Activated CD8-positive, alpha-beta memory T cell treated with anti-CD3 and anti-CD28 coated beads, Interleukin-2, amount 50 U/mL, for 1 hour (primary cell): ENCODE measurements at regions not wholly inside any gene's neighbourhood (a gene's known extent, or its start where the extent isn't known, plus 50 kb on each side); places are given as distances from the start of the nearest gene placed in this dataset.

Experiments
- DNase-seq: peaks from one replicate; pipeline ENCODE4 v3.0.0-alpha.2; 2020; ENCODE audit errors: extremely low read depth

- DNase-seq: no peak
These were observed 157.8 kb downstream of the CYRIA start for GRCh38 chr2:16507655-16508489.

DNA sequence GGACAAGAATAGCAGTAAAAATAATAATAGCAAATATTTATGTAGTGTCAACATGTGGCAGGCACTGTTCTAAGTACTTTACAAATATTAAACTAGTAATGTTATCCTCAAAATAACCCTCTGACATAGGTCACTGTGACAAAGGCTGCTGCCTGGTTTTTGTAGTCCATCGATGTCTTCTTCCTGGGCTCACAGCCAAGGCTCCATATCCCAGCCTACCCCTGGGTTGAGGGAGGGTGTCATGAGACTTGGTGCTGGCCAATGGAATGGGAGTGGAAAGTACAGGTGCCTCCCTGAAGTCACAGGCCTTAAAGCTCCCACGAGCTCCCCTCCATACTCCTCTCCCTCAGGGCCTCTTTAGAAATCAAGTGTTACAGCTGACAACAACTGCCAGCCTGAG is 159.3 kb downstream of the CYRIA start:
- no peak for DNase-seq

- DNase-seq: no peak
These were observed 168.9 kb downstream of the CYRIA start for GRCh38 chr2:16496426-16497388.

DNA sequence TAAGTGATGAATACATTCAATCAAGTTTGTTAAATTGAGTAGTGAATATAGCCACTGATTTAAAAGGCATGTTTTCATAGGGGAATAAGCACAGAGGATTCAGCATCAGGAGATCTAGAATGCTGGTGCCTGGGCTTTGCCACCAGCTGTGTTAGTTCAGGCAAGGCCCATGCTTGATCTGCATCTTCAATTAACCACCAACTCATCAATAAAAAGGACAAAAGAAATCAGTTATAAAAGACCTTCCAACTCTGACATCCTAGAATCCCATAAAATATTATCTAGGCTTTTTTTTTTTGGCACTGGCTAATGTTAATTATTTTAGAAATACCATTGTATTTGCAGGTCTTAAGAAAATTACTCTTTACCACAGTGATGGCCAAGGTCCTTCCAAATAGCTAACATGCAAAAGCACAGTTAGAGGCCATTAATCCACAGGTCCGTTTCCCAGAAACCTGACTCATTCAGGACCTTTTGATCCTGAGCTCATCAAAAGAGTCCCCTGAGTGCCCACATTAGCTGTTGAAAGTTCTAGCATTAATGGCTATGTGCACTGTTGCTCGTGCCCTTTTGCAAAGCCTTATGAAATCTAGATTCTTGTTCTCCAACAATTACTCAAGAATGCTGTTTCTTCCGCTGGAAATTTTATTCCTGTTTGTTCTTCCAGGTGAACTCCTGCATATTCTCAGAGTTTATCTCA is 170.0 kb downstream of the CYRIA start:
- no peak for DNase-seq

DNA sequence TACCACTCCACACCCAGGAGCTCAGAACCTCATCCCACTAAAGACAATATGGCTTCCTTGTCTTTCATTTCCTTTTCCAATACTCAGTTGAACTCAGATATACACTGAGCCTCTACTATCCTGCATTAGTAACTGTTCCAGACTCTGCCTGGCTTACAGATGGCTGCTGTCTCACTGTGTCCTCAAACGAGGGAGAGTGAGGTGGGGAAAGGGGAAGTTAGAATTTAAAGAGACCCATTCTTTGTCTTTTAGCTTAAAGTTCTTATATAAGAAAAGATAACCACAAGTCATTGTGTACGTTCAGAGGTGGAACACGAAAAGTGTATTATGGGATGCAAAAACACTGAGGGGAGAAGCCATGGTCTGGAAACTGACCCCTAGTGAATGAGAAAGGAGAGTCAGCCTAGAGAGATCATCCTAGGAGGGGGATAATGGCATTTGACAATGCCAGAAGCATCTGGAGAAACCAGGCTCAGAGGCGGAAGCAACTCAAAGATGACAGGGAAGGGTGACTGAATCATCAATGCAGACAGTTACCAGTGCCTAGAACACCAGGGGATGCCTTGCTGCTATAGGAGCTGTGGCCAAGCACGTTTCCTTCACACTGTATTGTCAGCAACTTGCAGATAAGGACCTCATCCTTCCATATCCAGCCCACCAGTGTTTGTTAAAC is 170.7 kb downstream of the CYRIA start:
- no peak for DNase-seq

- DNase-seq: no peak
These were observed 171.8 kb downstream of the CYRIA start for GRCh38 chr2:16493788-16494187.

- no peak for DNase-seq
These were observed 177.9 kb downstream of the CYRIA start for GRCh38 chr2:16487686-16488085.

- DNase-seq: no peak
These were observed 180.4 kb downstream of the CYRIA start for GRCh38 chr2:16485251-16485650.

DNA sequence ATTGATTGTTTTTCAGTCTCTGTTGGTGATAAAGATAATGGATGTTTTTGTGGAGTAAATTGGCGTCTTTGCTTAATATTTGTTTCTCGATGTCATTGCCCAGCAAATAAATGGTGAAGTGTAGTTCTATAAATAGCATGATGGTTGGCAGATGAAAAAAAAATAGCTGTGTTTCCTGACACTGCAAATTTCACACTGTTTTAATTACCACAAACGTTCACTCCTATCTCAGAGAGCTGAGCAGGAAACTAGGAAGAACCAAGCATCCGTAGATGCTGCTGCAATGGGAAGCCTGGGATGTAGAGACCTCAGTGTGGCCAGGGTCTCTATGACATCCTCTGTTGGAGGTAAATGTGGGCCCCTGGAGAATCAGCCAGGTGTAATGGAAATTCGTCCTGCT is 183.2 kb downstream of the CYRIA start:
- no peak for DNase-seq

GRCh38 chr2:16481351-16481750 is 184.3 kb downstream of the CYRIA start:
- no peak for DNase-seq

- DNase-seq: no peak
These were observed 185.9 kb downstream of the CYRIA start for GRCh38 chr2:16479721-16480120.

DNA sequence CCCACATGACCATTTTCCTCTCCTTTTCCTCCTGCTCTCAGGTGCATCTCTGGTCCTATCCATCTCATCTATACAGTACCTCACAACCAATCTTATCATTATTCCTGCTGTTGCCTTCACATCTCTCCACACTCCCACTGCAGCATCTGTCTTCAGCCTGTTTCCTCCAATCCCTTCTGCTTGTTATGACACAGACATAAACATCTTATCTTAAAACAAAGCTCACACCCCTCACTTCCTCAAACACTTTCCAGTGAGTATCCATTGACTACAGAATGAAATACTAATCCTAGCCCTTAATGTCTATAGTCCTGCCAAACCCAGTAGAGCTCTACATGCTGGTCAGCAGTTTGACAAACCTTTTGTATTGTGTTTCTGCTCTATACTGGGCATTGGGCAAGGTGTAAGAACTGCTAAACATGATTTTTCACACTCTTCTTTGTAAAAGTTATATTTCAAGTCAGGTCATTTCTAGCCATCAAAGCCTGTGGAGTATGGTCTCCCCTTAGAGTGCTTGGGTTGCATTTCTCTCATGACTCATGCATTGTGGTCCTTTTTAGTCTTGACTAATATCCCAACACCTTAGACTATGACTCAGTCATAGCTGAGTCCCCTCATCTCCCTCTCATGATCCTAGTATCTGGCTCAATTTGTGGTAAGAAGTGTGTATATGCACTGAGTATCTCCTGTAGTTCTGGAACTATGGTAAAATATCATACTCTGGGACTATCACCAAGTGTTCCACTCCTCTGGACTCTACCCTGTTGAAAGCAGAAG is 187.0 kb downstream of the CYRIA start:
- DNase-seq: no peak

GRCh38 chr2:16477648-16478047 is 188.0 kb downstream of the CYRIA start:
- DNase-seq: no peak

DNA sequence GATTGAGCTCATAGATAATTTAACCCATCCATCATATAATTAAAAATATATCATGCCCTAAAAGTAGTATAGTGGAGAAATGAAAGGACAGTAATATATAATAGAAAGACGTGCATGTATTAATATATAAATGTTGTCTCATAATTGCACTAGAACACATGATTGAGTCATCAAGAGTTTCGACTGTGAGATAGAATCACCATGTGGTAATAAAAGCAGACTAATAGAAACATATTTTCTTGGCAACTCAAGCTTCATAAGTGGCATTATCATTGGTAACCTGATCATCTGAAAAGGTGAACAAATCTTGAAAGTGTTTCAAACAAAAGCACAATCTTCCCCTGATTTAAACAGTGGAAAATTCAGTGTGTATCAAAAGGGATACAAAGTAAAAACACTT is 188.8 kb downstream of the CYRIA start:
- no peak for DNase-seq

DNA sequence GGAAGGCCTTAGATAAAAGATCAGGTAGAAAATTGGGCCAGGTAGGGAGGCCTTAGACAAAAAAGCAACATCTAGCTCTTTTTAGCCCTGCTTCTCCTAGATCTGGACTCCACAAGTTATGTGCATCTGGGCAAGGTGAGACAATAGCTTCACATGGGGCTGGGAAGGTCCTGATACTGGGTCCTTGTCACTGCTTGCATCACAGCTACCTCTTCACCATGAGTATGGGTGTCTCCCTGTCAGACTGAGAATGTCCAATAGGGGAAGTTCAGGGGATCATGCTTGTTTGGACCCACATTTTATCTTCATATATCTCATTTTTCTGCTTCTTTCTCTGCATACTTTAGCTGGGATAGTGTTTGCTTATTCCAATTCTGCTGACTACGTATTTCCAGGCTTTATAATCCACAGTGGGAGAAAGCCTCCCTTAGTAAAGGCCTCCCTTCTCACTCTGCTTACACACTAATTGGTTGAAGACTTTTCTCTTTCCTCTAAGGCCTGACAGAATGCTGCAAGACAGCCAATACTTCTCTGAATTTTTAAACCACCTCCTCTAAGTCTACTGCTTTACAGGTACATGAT is 189.6 kb downstream of the CYRIA start:
- no peak for DNase-seq

DNA sequence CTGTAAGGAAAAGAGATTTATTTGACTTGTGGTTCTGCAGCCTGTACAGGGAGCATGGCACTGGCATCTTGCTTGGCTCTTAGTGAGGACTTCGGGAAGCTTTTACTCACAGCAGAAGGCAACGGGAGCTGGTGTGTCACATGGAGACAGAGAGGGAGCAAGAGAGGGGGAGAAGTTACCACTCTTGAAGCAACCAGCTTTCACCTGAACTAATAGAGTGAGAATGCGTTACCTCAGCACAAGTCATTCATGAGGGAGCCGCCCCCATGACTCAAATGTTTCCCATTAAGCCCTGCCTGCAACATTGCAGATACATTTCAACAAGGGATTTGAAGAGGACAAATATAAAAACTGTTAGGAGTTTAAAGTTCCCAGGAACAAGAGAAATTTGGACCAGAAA is 190.0 kb downstream of the CYRIA start:
- DNase-seq: no peak

- no peak for DNase-seq
These were observed 192.1 kb downstream of the CYRIA start for GRCh38 chr2:16473575-16473974.

- DNase-seq: no peak
These were observed 194.6 kb downstream of the CYRIA start for GRCh38 chr2:16470936-16471490.

DNA sequence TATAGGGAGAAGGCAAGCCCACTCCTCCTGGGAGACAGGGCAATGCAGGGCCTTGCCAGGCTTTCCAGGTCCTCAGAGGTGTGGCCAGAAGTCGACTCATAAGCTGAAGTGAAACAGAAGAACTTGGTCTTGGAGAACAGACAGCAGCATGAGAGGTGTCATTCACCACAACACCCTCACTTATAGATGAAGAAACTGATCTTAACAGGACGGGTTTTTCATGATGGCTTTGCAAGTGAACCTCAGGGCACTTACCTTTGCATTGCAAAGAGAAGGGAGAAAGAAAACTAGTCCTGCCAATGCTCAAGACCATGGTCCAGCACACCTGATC is 198.8 kb downstream of the CYRIA start:
- DNase-seq: no peak

DNA sequence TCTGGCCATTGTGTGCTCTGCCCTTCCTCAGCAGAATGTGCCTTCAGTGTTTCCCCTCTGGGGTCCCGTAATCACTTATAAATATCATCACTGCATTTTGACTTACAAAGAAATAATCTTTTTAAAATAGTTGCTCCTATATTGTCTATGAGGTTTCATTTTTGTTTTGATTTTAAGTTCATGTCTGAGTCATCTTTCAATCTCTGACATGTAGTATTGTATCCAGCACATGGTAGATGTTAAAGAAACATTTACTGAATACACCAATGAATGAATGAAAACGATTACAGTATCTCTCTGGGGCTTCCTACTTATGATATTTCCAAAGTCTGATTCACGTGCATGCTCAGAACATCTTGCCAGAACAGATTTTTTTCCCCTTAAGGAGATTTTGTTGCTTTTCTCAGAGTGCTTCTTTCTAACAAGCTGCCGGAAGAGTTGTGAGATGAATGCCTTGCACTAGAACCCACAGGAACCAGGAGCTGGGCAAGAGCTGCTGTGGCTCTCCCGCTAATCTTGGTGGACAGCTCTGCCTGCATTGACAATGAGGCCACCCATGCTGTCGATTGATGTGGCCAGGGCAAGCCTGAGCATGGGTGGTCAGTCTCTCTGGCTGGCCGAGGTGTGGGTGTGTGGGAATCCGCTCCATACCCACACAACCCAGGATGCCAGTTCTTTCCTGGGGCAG is 199.4 kb downstream of the CYRIA start:
- no peak for DNase-seq
